HEK293 (cell line): ENCODE measurements at regions not wholly inside any gene's neighbourhood (a gene's known extent, or its start where the extent isn't known, plus 50 kb on each side); places are given as distances from the start of the nearest gene placed in this dataset.

Source experiments
- CTCF ChIA-PET: fragments of 350-600 bp; formaldehyde crosslinking; extraction: SDS; loops from one replicate; lab custom pipeline; 2021; ENCODE audit warnings: antibody characterized with exemption; lab: Yijun Ruan, JAX
- POLR2A ChIA-PET: fragments of 300-600 bp; formaldehyde crosslinking; extraction: SDS; loops from one replicate; lab custom pipeline; 2020; ENCODE audit warnings: antibody characterized with exemption, inconsistent platforms; lab: Yijun Ruan, JAX
- H3K27ac ChIP-seq: fragments of 200-500 bp; sonication (Bioruptor generic); 2 replicates; pipeline ENCODE4 v1.5.1; 2014; ENCODE audit warnings: low read depth, low read length, control low read depth, inconsistent platforms; ENCODE audit errors: extremely low read depth
- H3K36me3 ChIP-seq, 2 experiments: fragments of 200-500 bp in 1 of 2; sonication (Bioruptor generic) in 1 of 2; 1 replicate in 1 of 2; 2 replicates in 1 of 2; pipeline ENCODE4 v1.5.1; 2014 to 2017; ENCODE audit warnings: inconsistent platforms in 2 of 2, low read length in 2 of 2; ENCODE audit not compliant: control insufficient read depth in 2 of 2, insufficient read depth in 1 of 2
- H3K4me1 ChIP-seq: fragments of 200-500 bp; sonication (Bioruptor generic); 2 replicates; pipeline ENCODE4 v1.5.1; 2014; ENCODE audit warnings: mild to moderate bottlenecking, low read length, inconsistent platforms; ENCODE audit not compliant: control insufficient read depth, insufficient read depth
- H3K4me3 ChIP-seq: 2 replicates; pipeline ENCODE4 v1.5.1; 2011; ENCODE audit warnings: low read depth, mild to moderate bottlenecking, control low read depth, low read length, moderate library complexity
- H3K9me3 ChIP-seq: fragments of 200-500 bp; sonication (Bioruptor generic); 2 replicates; pipeline ENCODE4 v1.5.1; 2014; ENCODE audit warnings: low read depth, low read length, inconsistent platforms; ENCODE audit not compliant: control insufficient read depth, insufficient read depth
- HOXD13 ChIP-seq: sonication (generic); formaldehyde crosslinking; IDR thresholded peaks from 2 replicates; pipeline ENCODE4 v1.8.0; 2022; ENCODE audit warnings: missing genetic modification reagents, borderline replicate concordance
- KLF7 ChIP-seq: fragments of 450-650 bp; formaldehyde crosslinking; IDR thresholded peaks from 2 replicates; pipeline ENCODE4 v1.5.1; 2016; ENCODE audit warnings: missing biosample characterization, missing genetic modification characterization, borderline replicate concordance
- KLF9 ChIP-seq: fragments of 450-650 bp; formaldehyde crosslinking; IDR thresholded peaks from 2 replicates; pipeline ENCODE4 v1.5.1; 2016; ENCODE audit warnings: missing biosample characterization, missing genetic modification characterization, low read depth
- OSR2 ChIP-seq: fragments of 450-650 bp; formaldehyde crosslinking; IDR thresholded peaks from 2 replicates; pipeline ENCODE4 v1.5.1; 2016; ENCODE audit warnings: missing biosample characterization, missing genetic modification characterization
- OVOL3 ChIP-seq: fragments of 450-650 bp; formaldehyde crosslinking; IDR thresholded peaks from 2 replicates; pipeline ENCODE4 v1.5.1; 2016; ENCODE audit warnings: missing biosample characterization, missing genetic modification characterization
- SCRT2 ChIP-seq: fragments of 450-650 bp; formaldehyde crosslinking; IDR thresholded peaks from 2 replicates; pipeline ENCODE4 v1.5.1; 2016; ENCODE audit warnings: missing biosample characterization, missing genetic modification characterization
- SP7 ChIP-seq: fragments of 450-650 bp; formaldehyde crosslinking; IDR thresholded peaks from 2 replicates; pipeline ENCODE4 v1.5.1; 2016; ENCODE audit warnings: missing biosample characterization, missing genetic modification characterization
- YY2 ChIP-seq: fragments of 450-650 bp; formaldehyde crosslinking; IDR thresholded peaks from 2 replicates; pipeline ENCODE4 v1.5.1; 2016; ENCODE audit warnings: missing biosample characterization, missing genetic modification characterization
- ZBTB48 ChIP-seq: fragments of 450-650 bp; formaldehyde crosslinking; IDR thresholded peaks from 2 replicates; pipeline ENCODE4 v1.5.1; 2016; ENCODE audit warnings: missing biosample characterization, missing genetic modification characterization
- ZNF157 ChIP-seq: fragments of 450-650 bp; formaldehyde crosslinking; IDR thresholded peaks from 2 replicates; pipeline ENCODE4 v1.5.1; 2016; ENCODE audit warnings: missing biosample characterization, missing genetic modification characterization
- ZNF16 ChIP-seq: fragments of 450-650 bp; formaldehyde crosslinking; IDR thresholded peaks from 2 replicates; pipeline ENCODE4 v1.5.1; 2016; ENCODE audit warnings: low read depth, missing biosample characterization, missing genetic modification characterization
- ZNF19 ChIP-seq: fragments of 450-650 bp; formaldehyde crosslinking; IDR thresholded peaks from 2 replicates; pipeline ENCODE4; 2016; ENCODE audit warnings: missing biosample characterization, missing genetic modification characterization, low read depth
- ZNF2 ChIP-seq: fragments of 450-650 bp; formaldehyde crosslinking; IDR thresholded peaks from 2 replicates; pipeline ENCODE4 v1.5.1; 2016; ENCODE audit warnings: missing biosample characterization, missing genetic modification characterization
- ZNF221 ChIP-seq: fragments of 450-650 bp; formaldehyde crosslinking; IDR thresholded peaks from 2 replicates; pipeline ENCODE4 v1.5.1; 2017; ENCODE audit warnings: missing biosample characterization, missing genetic modification characterization, borderline replicate concordance
- ZNF311 ChIP-seq: fragments of 450-650 bp; formaldehyde crosslinking; IDR thresholded peaks from 2 replicates; pipeline ENCODE4 v1.5.1; 2017; ENCODE audit warnings: missing biosample characterization, missing genetic modification characterization, borderline replicate concordance
- ZNF426 ChIP-seq: fragments of 450-650 bp; formaldehyde crosslinking; IDR thresholded peaks from 2 replicates; pipeline ENCODE4 v1.5.1; 2017; ENCODE audit warnings: missing biosample characterization, missing genetic modification characterization, mild to moderate bottlenecking, inconsistent platforms, moderate library complexity
- ZNF529 ChIP-seq: fragments of 450-650 bp; formaldehyde crosslinking; IDR thresholded peaks from 2 replicates; pipeline ENCODE4 v1.5.1; 2017; ENCODE audit warnings: missing genetic modification characterization, missing biosample characterization; ENCODE audit not compliant: insufficient replicate concordance
- ZNF555 ChIP-seq: fragments of 450-650 bp; formaldehyde crosslinking; conservative IDR thresholded peaks from 2 replicates; pipeline ENCODE4 v1.5.1; 2017; ENCODE audit warnings: missing biosample characterization, mild to moderate bottlenecking, missing genetic modification characterization, inconsistent platforms
- ZNF560 ChIP-seq: fragments of 450-650 bp; formaldehyde crosslinking; IDR thresholded peaks from 2 replicates; pipeline ENCODE4 v1.5.1; 2017; ENCODE audit warnings: missing biosample characterization, missing genetic modification characterization, borderline replicate concordance
- ZNF610 ChIP-seq: fragments of 450-650 bp; formaldehyde crosslinking; IDR thresholded peaks from 2 replicates; pipeline ENCODE4 v1.5.1; 2016; ENCODE audit warnings: missing biosample characterization, missing genetic modification characterization, borderline replicate concordance
- ZNF621 ChIP-seq: fragments of 450-650 bp; formaldehyde crosslinking; IDR thresholded peaks from 2 replicates; pipeline ENCODE4 v1.5.1; 2017; ENCODE audit warnings: missing biosample characterization, missing genetic modification characterization
- TF ChIP-seq, protein P1 (sequence below): fragments of 450-650 bp; formaldehyde crosslinking; IDR thresholded peaks from 2 replicates; pipeline ENCODE4 v1.5.1; 2016; ENCODE audit warnings: missing biosample characterization, missing genetic modification characterization, low read depth
- TF ChIP-seq, protein P2 (sequence below): fragments of 450-650 bp; formaldehyde crosslinking; IDR thresholded peaks from 2 replicates; pipeline ENCODE4 v1.5.1; 2017; ENCODE audit warnings: missing biosample characterization, missing genetic modification characterization
- TF ChIP-seq, protein P3 (sequence below): fragments of 450-650 bp; formaldehyde crosslinking; conservative IDR thresholded peaks from 2 replicates; pipeline ENCODE4 v1.5.1; 2016; ENCODE audit warnings: low read depth, missing biosample characterization, missing genetic modification characterization

DNA sequence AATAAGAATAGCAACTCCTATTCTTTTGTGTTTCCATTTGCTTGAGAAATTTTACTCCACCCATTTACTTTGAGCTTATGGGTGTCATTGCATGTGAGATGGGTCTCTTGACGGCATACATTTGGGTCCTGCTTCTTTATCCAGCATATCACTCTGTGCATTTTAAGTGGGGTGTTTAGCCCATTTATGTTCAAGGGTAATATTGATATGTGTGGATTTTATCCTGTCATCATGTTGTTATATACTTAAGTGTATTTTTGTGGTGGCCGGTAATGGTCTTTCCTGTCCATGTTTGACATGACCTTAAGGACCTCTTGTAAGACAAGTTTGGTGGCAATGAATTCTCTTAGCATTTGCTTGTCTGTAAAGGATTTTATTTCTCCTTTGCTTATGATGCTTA lies 100.1 kb downstream of the ATP23 start (continued):
- TF ChIP-seq, protein P1, sequence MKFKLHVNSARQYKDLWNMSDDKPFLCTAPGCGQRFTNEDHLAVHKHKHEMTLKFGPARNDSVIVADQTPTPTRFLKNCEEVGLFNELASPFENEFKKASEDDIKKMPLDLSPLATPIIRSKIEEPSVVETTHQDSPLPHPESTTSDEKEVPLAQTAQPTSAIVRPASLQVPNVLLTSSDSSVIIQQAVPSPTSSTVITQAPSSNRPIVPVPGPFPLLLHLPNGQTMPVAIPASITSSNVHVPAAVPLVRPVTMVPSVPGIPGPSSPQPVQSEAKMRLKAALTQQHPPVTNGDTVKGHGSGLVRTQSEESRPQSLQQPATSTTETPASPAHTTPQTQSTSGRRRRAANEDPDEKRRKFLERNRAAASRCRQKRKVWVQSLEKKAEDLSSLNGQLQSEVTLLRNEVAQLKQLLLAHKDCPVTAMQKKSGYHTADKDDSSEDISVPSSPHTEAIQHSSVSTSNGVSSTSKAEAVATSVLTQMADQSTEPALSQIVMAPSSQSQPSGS (tag by site-specific recombination): no peak
- TF ChIP-seq ZNF621 (tag by site-specific recombination): no peak
- TF ChIP-seq ZNF555: no peak
- no peak for TF ChIP-seq ZNF610 (tag by site-specific recombination)

DNA sequence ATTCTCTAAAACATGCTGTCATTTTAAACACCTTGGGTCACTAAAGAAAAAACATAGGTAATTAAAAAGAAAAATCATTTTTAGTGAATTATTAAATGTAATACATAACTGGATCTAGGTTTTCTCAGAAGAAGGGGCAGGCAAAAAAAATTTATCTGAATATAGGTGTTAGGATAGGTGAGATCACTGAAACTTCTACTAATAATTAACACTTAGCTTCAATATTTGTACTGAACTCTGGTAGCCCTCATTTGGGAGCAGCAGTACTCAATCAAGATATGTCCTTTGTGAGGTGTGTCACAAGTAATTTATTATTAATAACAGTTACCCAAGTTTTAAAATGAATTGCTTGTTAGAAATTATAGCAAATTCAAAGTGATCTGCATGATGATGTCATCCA lies 103.6 kb downstream of the ATP23 start:
- CTCF ChIA-PET: no interaction called here
- no peak overlapping the region for H3K4me3 ChIP-seq
- no peaks in the 10 kb centered on the region for H3K36me3 ChIP-seq
- POLR2A ChIA-PET: no interaction called here
- TF ChIP-seq ZNF157 (tag by site-specific recombination): no peak
- TF ChIP-seq ZNF16 (tag by site-specific recombination): no peak
- TF ChIP-seq ZNF2: no peak
- TF ChIP-seq ZBTB48 (tag by site-specific recombination): no peak
- TF ChIP-seq, protein P2, sequence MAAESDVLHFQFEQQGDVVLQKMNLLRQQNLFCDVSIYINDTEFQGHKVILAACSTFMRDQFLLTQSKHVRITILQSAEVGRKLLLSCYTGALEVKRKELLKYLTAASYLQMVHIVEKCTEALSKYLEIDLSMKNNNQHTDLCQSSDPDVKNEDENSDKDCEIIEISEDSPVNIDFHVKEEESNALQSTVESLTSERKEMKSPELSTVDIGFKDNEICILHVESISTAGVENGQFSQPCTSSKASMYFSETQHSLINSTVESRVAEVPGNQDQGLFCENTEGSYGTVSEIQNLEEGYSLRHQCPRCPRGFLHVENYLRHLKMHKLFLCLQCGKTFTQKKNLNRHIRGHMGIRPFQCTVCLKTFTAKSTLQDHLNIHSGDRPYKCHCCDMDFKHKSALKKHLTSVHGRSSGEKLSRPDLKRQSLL (tag by site-specific recombination): no peak
- no peak for TF ChIP-seq ZNF529 (tag by site-specific recombination)
- TF ChIP-seq HOXD13 (CRISPR knock-in tag): no peak
- TF ChIP-seq ZNF311 (tag by site-specific recombination): no peak
- TF ChIP-seq, all 188 proteins: peak for 0
- no peaks in the 10 kb centered on the region for H3K9me3 ChIP-seq
- no peak overlapping the region for H3K27ac ChIP-seq
- H3K4me1 ChIP-seq: no peaks in the 10 kb centered on the region

DNA sequence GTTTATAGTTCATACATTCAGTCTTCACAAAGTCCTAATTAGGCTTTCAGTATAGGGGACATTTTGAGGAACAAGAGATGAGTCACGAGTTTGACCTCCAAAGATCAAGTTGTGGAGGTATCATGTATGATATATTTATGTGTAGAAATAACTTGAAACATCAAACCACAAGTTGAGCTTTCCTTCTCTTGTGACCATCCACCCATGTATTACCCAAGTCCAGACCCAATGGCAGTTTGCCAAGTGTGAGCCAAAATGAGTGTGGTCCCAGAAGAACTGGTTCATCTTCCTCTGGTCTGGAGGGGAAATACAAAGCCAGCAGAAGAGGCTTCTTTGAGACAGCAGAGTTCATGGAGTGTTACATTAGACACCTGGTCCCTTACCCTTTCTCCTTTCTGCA lies 104.9 kb downstream of the ATP23 start:
- CTCF ChIA-PET: no interaction called here
- Histone ChIP-seq H3K27ac (no peak overlapping the region), H3K36me3 (no peaks in the 10 kb centered on the region), H3K9me3 (no peaks in the 10 kb centered on the region), H3K4me1 (no peaks in the 10 kb centered on the region), H3K4me3 (no peak overlapping the region)
- POLR2A ChIA-PET: interaction anchor here (0.5 kb wide), 1 partner anchor 90 kb away, joined by 3 read pairs; no protein-coding TSS in a partner anchor
- no peak for TF ChIP-seq SCRT2
- TF ChIP-seq OVOL3: no peak
- no peak for TF ChIP-seq ZNF19 (tag by site-specific recombination)
- no peak for TF ChIP-seq KLF9 (tag by site-specific recombination)
- no peak for TF ChIP-seq OSR2 (tag by site-specific recombination)
- TF ChIP-seq ZNF426 (tag by site-specific recombination): no peak
- no peak for TF ChIP-seq KLF7 (tag by site-specific recombination)
- TF ChIP-seq ZNF555: no peak
- no peak for TF ChIP-seq YY2 (tag by site-specific recombination)

DNA sequence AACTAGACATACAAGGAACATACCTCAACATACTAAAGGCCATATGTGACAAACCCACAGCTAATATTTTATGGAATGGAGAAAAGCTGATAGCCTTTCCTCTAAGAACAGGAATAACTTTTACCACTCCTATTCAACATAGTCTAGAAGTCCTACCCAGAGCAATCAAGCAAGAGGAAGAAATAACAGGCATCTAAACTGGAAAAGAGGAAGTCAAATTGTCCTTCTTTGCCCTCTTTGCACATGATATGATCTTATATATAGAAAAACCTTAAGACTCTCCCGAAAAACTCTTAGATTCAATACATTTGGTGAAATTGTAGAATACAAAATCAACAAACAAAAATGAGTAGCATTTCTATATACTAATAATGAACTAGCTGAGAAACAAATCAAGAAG lies 110.0 kb downstream of the ATP23 start:
- Histone ChIP-seq H3K4me3 (no peak overlapping the region), H3K9me3 (no peaks in the 10 kb centered on the region), H3K4me1 (no peaks in the 10 kb centered on the region), H3K27ac (no peak overlapping the region), H3K36me3 (no peaks in the 10 kb centered on the region)
- ChIA-PET POLR2A (no interaction called here), CTCF (interaction anchor here (0.6 kb wide), 1 partner anchor 44 kb away, joined by 3 read pairs; no protein-coding TSS in a partner anchor)
- TF ChIP-seq ZNF560 (tag by site-specific recombination): no peak
- no peak for TF ChIP-seq ZNF221 (tag by site-specific recombination)
- TF ChIP-seq, protein P3, sequence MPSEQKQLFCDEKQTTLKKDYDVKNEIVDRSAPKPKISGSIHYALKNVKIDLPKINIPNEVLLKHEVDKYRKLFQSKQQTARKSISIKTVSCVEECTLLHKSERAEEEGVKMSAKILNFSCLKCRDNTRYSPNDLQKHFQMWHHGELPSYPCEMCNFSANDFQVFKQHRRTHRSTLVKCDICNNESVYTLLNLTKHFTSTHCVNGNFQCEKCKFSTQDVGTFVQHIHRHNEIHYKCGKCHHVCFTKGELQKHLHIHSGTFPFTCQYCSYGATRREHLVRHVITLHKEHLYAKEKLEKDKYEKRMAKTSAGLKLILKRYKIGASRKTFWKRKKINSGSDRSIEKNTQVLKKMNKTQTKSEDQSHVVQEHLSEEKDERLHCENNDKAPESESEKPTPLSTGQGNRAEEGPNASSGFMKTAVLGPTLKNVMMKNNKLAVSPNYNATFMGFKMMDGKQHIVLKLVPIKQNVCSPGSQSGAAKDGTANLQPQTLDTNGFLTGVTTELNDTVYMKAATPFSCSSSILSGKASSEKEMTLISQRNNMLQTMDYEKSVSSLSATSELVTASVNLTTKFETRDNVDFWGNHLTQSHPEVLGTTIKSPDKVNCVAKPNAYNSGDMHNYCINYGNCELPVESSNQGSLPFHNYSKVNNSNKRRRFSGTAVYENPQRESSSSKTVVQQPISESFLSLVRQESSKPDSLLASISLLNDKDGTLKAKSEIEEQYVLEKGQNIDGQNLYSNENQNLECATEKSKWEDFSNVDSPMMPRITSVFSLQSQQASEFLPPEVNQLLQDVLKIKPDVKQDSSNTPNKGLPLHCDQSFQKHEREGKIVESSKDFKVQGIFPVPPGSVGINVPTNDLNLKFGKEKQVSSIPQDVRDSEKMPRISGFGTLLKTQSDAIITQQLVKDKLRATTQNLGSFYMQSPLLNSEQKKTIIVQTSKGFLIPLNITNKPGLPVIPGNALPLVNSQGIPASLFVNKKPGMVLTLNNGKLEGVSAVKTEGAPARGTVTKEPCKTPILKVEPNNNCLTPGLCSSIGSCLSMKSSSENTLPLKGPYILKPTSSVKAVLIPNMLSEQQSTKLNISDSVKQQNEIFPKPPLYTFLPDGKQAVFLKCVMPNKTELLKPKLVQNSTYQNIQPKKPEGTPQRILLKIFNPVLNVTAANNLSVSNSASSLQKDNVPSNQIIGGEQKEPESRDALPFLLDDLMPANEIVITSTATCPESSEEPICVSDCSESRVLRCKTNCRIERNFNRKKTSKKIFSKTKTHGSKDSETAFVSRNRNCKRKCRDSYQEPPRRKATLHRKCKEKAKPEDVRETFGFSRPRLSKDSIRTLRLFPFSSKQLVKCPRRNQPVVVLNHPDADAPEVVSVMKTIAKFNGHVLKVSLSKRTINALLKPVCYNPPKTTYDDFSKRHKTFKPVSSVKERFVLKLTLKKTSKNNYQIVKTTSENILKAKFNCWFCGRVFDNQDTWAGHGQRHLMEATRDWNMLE (tag by site-specific recombination): no peak
- no peak for TF ChIP-seq SP7 (tag by site-specific recombination)
